ENCODE measurements at regions not wholly inside any gene's neighbourhood (a gene's known extent, or its start where the extent isn't known, plus 50 kb on each side); places are given as distances from the start of the nearest gene placed in this dataset.

GRCh38 chr9:30058463-30058862, 2326.0 kb upstream of the ACO1 start:
- TF ChIP-seq ZNF555 (tag by site-specific recombination; conservative IDR thresholded peaks at IDR 0.05) = no peak
- no peak for TF ChIP-seq ZNF18 (tag by site-specific recombination; IDR thresholded peaks at IDR 0.05)
- TF ChIP-seq ZNF560 (tag by site-specific recombination; IDR thresholded peaks at IDR 0.05; ENCODE audit: borderline replicate concordance) = no peak
- TF ChIP-seq ZNF138 (tag by site-specific recombination; IDR thresholded peaks at IDR 0.05; ENCODE audit: borderline replicate concordance) = no peak
- no peak for TF ChIP-seq ZNF132 (tag by site-specific recombination; IDR thresholded peaks at IDR 0.05; ENCODE audit: borderline replicate concordance)
- TF ChIP-seq ZNF24 (tag by site-specific recombination; IDR thresholded peaks at IDR 0.05) = no peak
- TF ChIP-seq ZNF302 (tag by site-specific recombination; IDR thresholded peaks at IDR 0.05; ENCODE audit: low read depth) = no peak
- no peak for TF ChIP-seq ZNF639 (tag by site-specific recombination; IDR thresholded peaks at IDR 0.05)
- TF ChIP-seq ZNF513 (tag by site-specific recombination; IDR thresholded peaks at IDR 0.05) = no peak
- no peak for TF ChIP-seq ZNF169 (tag by site-specific recombination; IDR thresholded peaks at IDR 0.05)
- no peaks in the 10 kb centered on the region for H3K4me1 ChIP-seq (ENCODE audit: control insufficient read depth, insufficient read depth, low read length)
- H3K27ac ChIP-seq (ENCODE audit: extremely low read depth, low read depth, low read length) = no peak overlapping the region
- POLR2A ChIA-PET = no interaction called here
- H3K36me3 ChIP-seq (ENCODE audit: control insufficient read depth in 2 of 2, insufficient read depth in 1 of 2, low read length in 2 of 2) = no peaks in the 10 kb centered on the region
- CTCF ChIA-PET = no interaction called here
- H3K4me3 ChIP-seq (ENCODE audit: low read depth, low read length) = no peak overlapping the region
- no peaks in the 10 kb centered on the region for H3K9me3 ChIP-seq (ENCODE audit: control insufficient read depth, insufficient read depth, low read depth, low read length)

- no peaks in the 10 kb centered on the region for H3K4me1 ChIP-seq (ENCODE audit: control insufficient read depth, insufficient read depth, low read length)
- no peak for TF ChIP-seq CTCF (tag by site-specific recombination; IDR thresholded peaks at IDR 0.05)
- TF ChIP-seq ZNF335 (tag by site-specific recombination; conservative IDR thresholded peaks at IDR 0.05) = no peak
- TF ChIP-seq ZNF639 (tag by site-specific recombination; IDR thresholded peaks at IDR 0.05) = no peak
- no peak for TF ChIP-seq BCL11A (tag by site-specific recombination; IDR thresholded peaks at IDR 0.05; ENCODE audit: low read depth)
- TF ChIP-seq ZBTB7A (tag by site-specific recombination; IDR thresholded peaks at IDR 0.05; ENCODE audit: low read depth) = no peak
- TF ChIP-seq SCRT2 (tag by site-specific recombination; IDR thresholded peaks at IDR 0.05) = no peak
- no peak for TF ChIP-seq ZNF768 (tag by site-specific recombination; IDR thresholded peaks at IDR 0.05)
- no peak for TF ChIP-seq ZNF701 (tag by site-specific recombination; IDR thresholded peaks at IDR 0.05)
- TF ChIP-seq ZNF704 (tag by site-specific recombination; IDR thresholded peaks at IDR 0.05) = no peak
- no peak for TF ChIP-seq ZNF510 (tag by site-specific recombination; IDR thresholded peaks at IDR 0.05; ENCODE audit: insufficient replicate concordance)
- TF ChIP-seq OSR2 (tag by site-specific recombination; IDR thresholded peaks at IDR 0.05) = no peak
- TF ChIP-seq SP2 (tag by site-specific recombination; IDR thresholded peaks at IDR 0.05) = no peak
- no peak overlapping the region for H3K4me3 ChIP-seq (ENCODE audit: low read depth, low read length)
- ChIA-PET POLR2A (no interaction called here), CTCF (no interaction called here)
- H3K36me3 ChIP-seq (ENCODE audit: control insufficient read depth in 2 of 2, insufficient read depth in 1 of 2, low read length in 2 of 2) = no peaks in the 10 kb centered on the region
- no peaks in the 10 kb centered on the region for H3K9me3 ChIP-seq (ENCODE audit: control insufficient read depth, insufficient read depth, low read depth, low read length)
- no peak overlapping the region for H3K27ac ChIP-seq (ENCODE audit: extremely low read depth, low read depth, low read length)
These were observed 2323.5 kb upstream of the ACO1 start for GRCh38 chr9:30060976-30061375.

Measured in HEK293 (cell line).